HEK293 (cell line): ENCODE measurements at regions not wholly inside any gene's neighbourhood (a gene's known extent, or its start where the extent isn't known, plus 50 kb on each side); places are given as distances from the start of the nearest gene placed in this dataset.

Experiments
- CTCF ChIA-PET: fragments of 350-600 bp; formaldehyde crosslinking; extraction: SDS; loops from one replicate; lab custom pipeline; 2021; ENCODE audit warnings: antibody characterized with exemption; lab: Yijun Ruan, JAX
- POLR2A ChIA-PET: fragments of 300-600 bp; formaldehyde crosslinking; extraction: SDS; loops from one replicate; lab custom pipeline; 2020; ENCODE audit warnings: antibody characterized with exemption, inconsistent platforms; lab: Yijun Ruan, JAX
- H3K27ac ChIP-seq: fragments of 200-500 bp; sonication (Bioruptor generic); 2 replicates; pipeline ENCODE4 v1.5.1; 2014; ENCODE audit warnings: low read depth, low read length, control low read depth, inconsistent platforms; ENCODE audit errors: extremely low read depth
- H3K36me3 ChIP-seq, 2 experiments: fragments of 200-500 bp in 1 of 2; sonication (Bioruptor generic) in 1 of 2; 1 replicate in 1 of 2; 2 replicates in 1 of 2; pipeline ENCODE4 v1.5.1; 2014 to 2017; ENCODE audit warnings: inconsistent platforms in 2 of 2, low read length in 2 of 2; ENCODE audit not compliant: control insufficient read depth in 2 of 2, insufficient read depth in 1 of 2
- H3K4me1 ChIP-seq: fragments of 200-500 bp; sonication (Bioruptor generic); 2 replicates; pipeline ENCODE4 v1.5.1; 2014; ENCODE audit warnings: mild to moderate bottlenecking, low read length, inconsistent platforms; ENCODE audit not compliant: control insufficient read depth, insufficient read depth
- H3K4me3 ChIP-seq: 2 replicates; pipeline ENCODE4 v1.5.1; 2011; ENCODE audit warnings: low read depth, mild to moderate bottlenecking, control low read depth, low read length, moderate library complexity
- H3K9me3 ChIP-seq: fragments of 200-500 bp; sonication (Bioruptor generic); 2 replicates; pipeline ENCODE4 v1.5.1; 2014; ENCODE audit warnings: low read depth, low read length, inconsistent platforms; ENCODE audit not compliant: control insufficient read depth, insufficient read depth
- KLF10 ChIP-seq: fragments of 450-650 bp; IDR thresholded peaks from 2 replicates; pipeline ENCODE4 v1.5.1; 2018; ENCODE audit warnings: missing biosample characterization, mild to moderate bottlenecking, missing genetic modification characterization
- MEIS1 ChIP-seq: sonication (generic); formaldehyde crosslinking; IDR thresholded peaks from 2 replicates; pipeline ENCODE4 v1.8.1; 2022; ENCODE audit warnings: missing genetic modification reagents, mild to moderate bottlenecking, borderline replicate concordance
- PRDM4 ChIP-seq: fragments of 450-650 bp; formaldehyde crosslinking; IDR thresholded peaks from 2 replicates; pipeline ENCODE4 v1.5.1; 2017; ENCODE audit warnings: missing biosample characterization, missing genetic modification characterization
- SALL2 ChIP-seq: fragments of 450-650 bp; formaldehyde crosslinking; IDR thresholded peaks from 2 replicates; pipeline ENCODE4 v1.5.0; 2017; ENCODE audit warnings: missing biosample characterization, mild to moderate bottlenecking, missing genetic modification characterization, borderline replicate concordance
- ZBTB48 ChIP-seq: fragments of 450-650 bp; formaldehyde crosslinking; IDR thresholded peaks from 2 replicates; pipeline ENCODE4 v1.5.1; 2016; ENCODE audit warnings: missing biosample characterization, missing genetic modification characterization
- ZNF239 ChIP-seq: fragments of 450-650 bp; formaldehyde crosslinking; IDR thresholded peaks from 2 replicates; pipeline ENCODE4 v1.5.1; 2016; ENCODE audit warnings: missing biosample characterization, missing genetic modification characterization
- ZNF280C ChIP-seq: fragments of 450-650 bp; formaldehyde crosslinking; IDR thresholded peaks from 2 replicates; pipeline ENCODE4 v1.5.1; 2016; ENCODE audit warnings: missing biosample characterization, missing genetic modification characterization
- ZNF37A ChIP-seq: fragments of 450-650 bp; IDR thresholded peaks from 2 replicates; pipeline ENCODE4 v1.5.1; 2018; ENCODE audit warnings: missing biosample characterization, missing genetic modification characterization
- ZNF394 ChIP-seq: fragments of 450-650 bp; formaldehyde crosslinking; IDR thresholded peaks from 2 replicates; pipeline ENCODE4 v1.5.1; 2016; ENCODE audit warnings: missing biosample characterization, missing genetic modification characterization, mild to moderate bottlenecking, moderate library complexity, borderline replicate concordance
- ZNF549 ChIP-seq: fragments of 450-650 bp; IDR thresholded peaks from 2 replicates; pipeline ENCODE4 v1.5.1; 2018; ENCODE audit warnings: missing biosample characterization, missing genetic modification characterization, mild to moderate bottlenecking, inconsistent platforms, moderate library complexity
- ZNF585B ChIP-seq: fragments of 450-650 bp; formaldehyde crosslinking; IDR thresholded peaks from 2 replicates; pipeline ENCODE4 v1.5.1; 2016; ENCODE audit warnings: missing biosample characterization, missing genetic modification characterization
- ZNF600 ChIP-seq: fragments of 450-650 bp; formaldehyde crosslinking; IDR thresholded peaks from 2 replicates; pipeline ENCODE4 v1.5.1; 2016; ENCODE audit warnings: missing biosample characterization, missing genetic modification characterization
- ZNF623 ChIP-seq: fragments of 450-650 bp; formaldehyde crosslinking; IDR thresholded peaks from 2 replicates; pipeline ENCODE4 v1.5.1; 2016; ENCODE audit warnings: missing biosample characterization, missing genetic modification characterization
- ZNF629 ChIP-seq: fragments of 450-650 bp; formaldehyde crosslinking; IDR thresholded peaks from 2 replicates; pipeline ENCODE4 v1.5.1; 2017; ENCODE audit warnings: missing biosample characterization, missing genetic modification characterization
- ZNF645 ChIP-seq: fragments of 450-650 bp; formaldehyde crosslinking; IDR thresholded peaks from 2 replicates; pipeline ENCODE4; 2016; ENCODE audit warnings: missing biosample characterization, missing genetic modification characterization
- ZNF660 ChIP-seq: fragments of 450-650 bp; IDR thresholded peaks from 2 replicates; pipeline ENCODE4 v1.5.1; 2018; ENCODE audit warnings: missing biosample characterization, mild to moderate bottlenecking, missing genetic modification characterization
- ZNF768 ChIP-seq: fragments of 450-650 bp; formaldehyde crosslinking; IDR thresholded peaks from 2 replicates; pipeline ENCODE4 v1.5.1; 2018; ENCODE audit warnings: missing biosample characterization, mild to moderate bottlenecking, missing genetic modification characterization
- TF ChIP-seq, protein P1 (sequence below): fragments of 450-650 bp; formaldehyde crosslinking; IDR thresholded peaks from 2 replicates; pipeline ENCODE4 v1.5.1; 2016; ENCODE audit warnings: missing biosample characterization, missing genetic modification characterization, low read depth
- TF ChIP-seq, protein P2 (sequence below): fragments of 450-650 bp; formaldehyde crosslinking; IDR thresholded peaks from 2 replicates; pipeline ENCODE4 v1.5.1; 2016; ENCODE audit warnings: missing biosample characterization, missing genetic modification characterization

DNA sequence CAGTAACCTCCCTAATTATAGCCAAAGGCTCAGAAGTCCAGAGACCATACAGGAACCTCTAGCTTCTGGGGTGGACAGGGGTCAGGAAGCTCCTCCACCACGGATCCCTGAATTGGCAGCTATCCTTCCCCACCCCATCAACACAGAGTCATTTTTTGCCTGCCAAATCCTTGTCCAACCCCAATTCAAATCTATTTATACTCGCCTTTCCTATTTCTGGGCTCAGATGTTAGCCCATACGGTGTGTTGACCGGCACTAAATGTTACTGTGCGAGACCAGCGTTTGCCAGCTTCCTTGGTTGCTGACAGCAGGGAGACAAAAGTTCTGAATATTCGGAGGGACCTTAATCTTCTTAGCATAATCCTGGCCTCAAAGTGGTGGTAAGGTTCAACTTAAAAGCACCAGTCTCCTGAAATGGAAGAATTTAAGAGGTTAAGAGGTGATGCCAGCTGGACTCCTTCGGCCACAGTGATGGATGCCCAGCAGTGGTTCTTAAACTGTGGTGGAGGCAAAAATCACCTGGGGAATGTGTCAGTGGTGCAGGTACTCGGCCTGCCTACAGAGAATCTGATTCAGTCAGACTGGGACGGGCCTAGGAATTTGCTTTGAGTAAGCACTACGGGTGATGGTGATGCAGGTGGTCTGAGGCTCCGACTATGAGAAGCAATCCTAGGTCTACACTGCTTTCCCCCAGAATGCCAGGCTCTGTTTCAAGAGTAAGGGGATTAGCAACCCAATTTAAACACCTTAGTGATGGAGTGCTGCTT, 204.8 kb upstream of the MEF2C start:
- no peak overlapping the region for H3K4me3 ChIP-seq
- TF ChIP-seq PRDM4 (tag by site-specific recombination), result no peak
- TF ChIP-seq KLF10, result no peak
- TF ChIP-seq MEIS1 (CRISPR knock-in tag), result no peak
- no peak for TF ChIP-seq SALL2 (tag by site-specific recombination)
- no peak for TF ChIP-seq ZNF239 (tag by site-specific recombination)
- no peak for TF ChIP-seq ZNF549 (tag by site-specific recombination)
- TF ChIP-seq ZNF660, result no peak
- TF ChIP-seq ZNF768, result no peak
- no peak for TF ChIP-seq ZNF600
- no peak for TF ChIP-seq ZBTB48 (tag by site-specific recombination)
- TF ChIP-seq, protein P1, sequence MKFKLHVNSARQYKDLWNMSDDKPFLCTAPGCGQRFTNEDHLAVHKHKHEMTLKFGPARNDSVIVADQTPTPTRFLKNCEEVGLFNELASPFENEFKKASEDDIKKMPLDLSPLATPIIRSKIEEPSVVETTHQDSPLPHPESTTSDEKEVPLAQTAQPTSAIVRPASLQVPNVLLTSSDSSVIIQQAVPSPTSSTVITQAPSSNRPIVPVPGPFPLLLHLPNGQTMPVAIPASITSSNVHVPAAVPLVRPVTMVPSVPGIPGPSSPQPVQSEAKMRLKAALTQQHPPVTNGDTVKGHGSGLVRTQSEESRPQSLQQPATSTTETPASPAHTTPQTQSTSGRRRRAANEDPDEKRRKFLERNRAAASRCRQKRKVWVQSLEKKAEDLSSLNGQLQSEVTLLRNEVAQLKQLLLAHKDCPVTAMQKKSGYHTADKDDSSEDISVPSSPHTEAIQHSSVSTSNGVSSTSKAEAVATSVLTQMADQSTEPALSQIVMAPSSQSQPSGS, result no peak
- TF ChIP-seq, protein P2, sequence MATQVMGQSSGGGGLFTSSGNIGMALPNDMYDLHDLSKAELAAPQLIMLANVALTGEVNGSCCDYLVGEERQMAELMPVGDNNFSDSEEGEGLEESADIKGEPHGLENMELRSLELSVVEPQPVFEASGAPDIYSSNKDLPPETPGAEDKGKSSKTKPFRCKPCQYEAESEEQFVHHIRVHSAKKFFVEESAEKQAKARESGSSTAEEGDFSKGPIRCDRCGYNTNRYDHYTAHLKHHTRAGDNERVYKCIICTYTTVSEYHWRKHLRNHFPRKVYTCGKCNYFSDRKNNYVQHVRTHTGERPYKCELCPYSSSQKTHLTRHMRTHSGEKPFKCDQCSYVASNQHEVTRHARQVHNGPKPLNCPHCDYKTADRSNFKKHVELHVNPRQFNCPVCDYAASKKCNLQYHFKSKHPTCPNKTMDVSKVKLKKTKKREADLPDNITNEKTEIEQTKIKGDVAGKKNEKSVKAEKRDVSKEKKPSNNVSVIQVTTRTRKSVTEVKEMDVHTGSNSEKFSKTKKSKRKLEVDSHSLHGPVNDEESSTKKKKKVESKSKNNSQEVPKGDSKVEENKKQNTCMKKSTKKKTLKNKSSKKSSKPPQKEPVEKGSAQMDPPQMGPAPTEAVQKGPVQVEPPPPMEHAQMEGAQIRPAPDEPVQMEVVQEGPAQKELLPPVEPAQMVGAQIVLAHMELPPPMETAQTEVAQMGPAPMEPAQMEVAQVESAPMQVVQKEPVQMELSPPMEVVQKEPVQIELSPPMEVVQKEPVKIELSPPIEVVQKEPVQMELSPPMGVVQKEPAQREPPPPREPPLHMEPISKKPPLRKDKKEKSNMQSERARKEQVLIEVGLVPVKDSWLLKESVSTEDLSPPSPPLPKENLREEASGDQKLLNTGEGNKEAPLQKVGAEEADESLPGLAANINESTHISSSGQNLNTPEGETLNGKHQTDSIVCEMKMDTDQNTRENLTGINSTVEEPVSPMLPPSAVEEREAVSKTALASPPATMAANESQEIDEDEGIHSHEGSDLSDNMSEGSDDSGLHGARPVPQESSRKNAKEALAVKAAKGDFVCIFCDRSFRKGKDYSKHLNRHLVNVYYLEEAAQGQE (tag by site-specific recombination), result no peak
- no peak for TF ChIP-seq ZNF645 (tag by site-specific recombination)
- no peak for TF ChIP-seq ZNF37A (tag by site-specific recombination)
- TF ChIP-seq ZNF585B (tag by site-specific recombination), result no peak
- TF ChIP-seq ZNF394, result no peak
- TF ChIP-seq ZNF623 (tag by site-specific recombination), result no peak
- no peak for TF ChIP-seq ZNF629 (tag by site-specific recombination)
- no peak for TF ChIP-seq ZNF280C (tag by site-specific recombination)
- CTCF ChIA-PET, result no interaction called here
- H3K9me3 ChIP-seq, result no peaks in the 10 kb centered on the region
- H3K27ac ChIP-seq, result no peak overlapping the region
- H3K36me3 ChIP-seq, result no peaks in the 10 kb centered on the region
- POLR2A ChIA-PET, result no interaction called here
- H3K4me1 ChIP-seq, result no peaks in the 10 kb centered on the region
